ENCODE measurements at regions not wholly inside any gene's neighbourhood (a gene's known extent, or its start where the extent isn't known, plus 50 kb on each side); places are given as distances from the start of the nearest gene placed in this dataset.

GRCh38 chr2:136179602-136179975, 61.6 kb upstream of the CXCR4 start:
- Histone ChIP-seq H3K36me3 (ENCODE audit: insufficient read depth, low read length) (no peaks in the 10 kb centered on the region), H3K4me1 (ENCODE audit: insufficient read depth, low read length) (no peaks in the 10 kb centered on the region), H3K4me2 (ENCODE audit: low read length) (no peak overlapping the region), H3K4me3 (ENCODE audit: insufficient read depth, low read depth, low read length) (no peak overlapping the region), H3K9ac (ENCODE audit: low read length) (no peak overlapping the region), H3K27ac (ENCODE audit: low read depth, low read length) (no peak overlapping the region), H2AFZ (ENCODE audit: low read depth, low read length) (no peak overlapping the region), H4K20me1 (ENCODE audit: insufficient read depth, low read length) (no peaks in the 10 kb centered on the region), H3K9me3 (ENCODE audit: insufficient read depth, low read depth, low read length) (no peaks in the 10 kb centered on the region), H3K79me2 (ENCODE audit: insufficient read depth, low read length) (no peaks in the 10 kb centered on the region), H3K27me3 (ENCODE audit: insufficient read depth, low read length) (no peaks in the 10 kb centered on the region)
- Mint-ChIP-seq H3K4me1 (ENCODE audit: low read depth, unreplicated experiment) (no peaks in the 10 kb centered on the region), H3K9me3 (ENCODE audit: unreplicated experiment) (peaks cover 5% of the 10 kb centered on the region), H3K36me3 (ENCODE audit: low read depth, unreplicated experiment) (no peaks in the 10 kb centered on the region), H3K27ac (ENCODE audit: unreplicated experiment) (no peak overlapping the region), H3K27me3 (ENCODE audit: low read depth, unreplicated experiment) (peaks cover 13% of the 10 kb centered on the region), H3K4me3 (ENCODE audit: unreplicated experiment) (no peak overlapping the region)
- TF ChIP-seq CTCF (IDR thresholded peaks at IDR 0.05; ENCODE audit: insufficient read depth, low read depth, low read length) (no peak), EZH2 (IDR thresholded peaks at IDR 0.05; ENCODE audit: insufficient read depth, low read length) (no peak)
- FAIRE-seq (no peak), DNase-seq (ENCODE audit: low read depth) (no peak)

- no peak for FAIRE-seq
- Histone ChIP-seq H3K9ac (ENCODE audit: low read length) (no peak overlapping the region), H4K20me1 (ENCODE audit: insufficient read depth, low read length) (no peaks in the 10 kb centered on the region), H2AFZ (ENCODE audit: low read depth, low read length) (no peak overlapping the region), H3K36me3 (ENCODE audit: insufficient read depth, low read length) (no peaks in the 10 kb centered on the region), H3K4me2 (ENCODE audit: low read length) (no peak overlapping the region), H3K27me3 (ENCODE audit: insufficient read depth, low read length) (no peaks in the 10 kb centered on the region), H3K27ac (ENCODE audit: low read depth, low read length) (no peak overlapping the region), H3K79me2 (ENCODE audit: insufficient read depth, low read length) (no peaks in the 10 kb centered on the region), H3K4me3 (ENCODE audit: insufficient read depth, low read depth, low read length) (no peak overlapping the region), H3K4me1 (ENCODE audit: insufficient read depth, low read length) (no peaks in the 10 kb centered on the region), H3K9me3 (ENCODE audit: insufficient read depth, low read depth, low read length) (no peaks in the 10 kb centered on the region)
- TF ChIP-seq CTCF (IDR thresholded peaks at IDR 0.05; ENCODE audit: insufficient read depth, low read depth, low read length) (no peak), EZH2 (IDR thresholded peaks at IDR 0.05; ENCODE audit: insufficient read depth, low read length) (no peak)
- H3K36me3 Mint-ChIP-seq (ENCODE audit: low read depth, unreplicated experiment), result no peaks in the 10 kb centered on the region
- no peak for DNase-seq (ENCODE audit: low read depth)
- no peak overlapping the region for H3K27ac Mint-ChIP-seq (ENCODE audit: unreplicated experiment)
- H3K4me3 Mint-ChIP-seq (ENCODE audit: unreplicated experiment), result no peak overlapping the region
- H3K27me3 Mint-ChIP-seq (ENCODE audit: low read depth, unreplicated experiment), result peaks cover 13% of the 10 kb centered on the region
- H3K9me3 Mint-ChIP-seq (ENCODE audit: unreplicated experiment), result peaks cover 5% of the 10 kb centered on the region
- H3K4me1 Mint-ChIP-seq (ENCODE audit: low read depth, unreplicated experiment), result no peaks in the 10 kb centered on the region
Observed at GRCh38 chr2:136178941-136179601, 61.1 kb upstream of the CXCR4 start.

GRCh38 chr2:136175868-136176267, 57.9 kb upstream of the CXCR4 start:
- Mint-ChIP-seq H3K4me3 (ENCODE audit: unreplicated experiment) (no peak overlapping the region), H3K4me1 (ENCODE audit: low read depth, unreplicated experiment) (no peaks in the 10 kb centered on the region), H3K27ac (ENCODE audit: unreplicated experiment) (no peak overlapping the region), H3K36me3 (ENCODE audit: low read depth, unreplicated experiment) (no peaks in the 10 kb centered on the region), H3K9me3 (ENCODE audit: unreplicated experiment) (peaks cover 5% of the 10 kb centered on the region), H3K27me3 (ENCODE audit: low read depth, unreplicated experiment) (peaks cover 5% of the 10 kb centered on the region)
- Histone ChIP-seq H3K4me3 (ENCODE audit: insufficient read depth, low read depth, low read length) (no peak overlapping the region), H3K79me2 (ENCODE audit: insufficient read depth, low read length) (no peaks in the 10 kb centered on the region), H3K4me1 (ENCODE audit: insufficient read depth, low read length) (no peaks in the 10 kb centered on the region), H2AFZ (ENCODE audit: low read depth, low read length) (no peak overlapping the region), H3K36me3 (ENCODE audit: insufficient read depth, low read length) (no peaks in the 10 kb centered on the region), H3K9me3 (ENCODE audit: insufficient read depth, low read depth, low read length) (no peaks in the 10 kb centered on the region), H3K27me3 (ENCODE audit: insufficient read depth, low read length) (no peaks in the 10 kb centered on the region), H4K20me1 (ENCODE audit: insufficient read depth, low read length) (no peaks in the 10 kb centered on the region), H3K27ac (ENCODE audit: low read depth, low read length) (no peak overlapping the region), H3K9ac (ENCODE audit: low read length) (no peak overlapping the region), H3K4me2 (ENCODE audit: low read length) (no peak overlapping the region)
- no peak for DNase-seq (ENCODE audit: low read depth)
- no peak for FAIRE-seq
- TF ChIP-seq EZH2 (IDR thresholded peaks at IDR 0.05; ENCODE audit: insufficient read depth, low read length), result no peak
- TF ChIP-seq CTCF (IDR thresholded peaks at IDR 0.05; ENCODE audit: insufficient read depth, low read depth, low read length), result no peak
